ENCODE measurements at regions not wholly inside any gene's neighbourhood (a gene's known extent, or its start where the extent isn't known, plus 50 kb on each side); places are given as distances from the start of the nearest gene placed in this dataset.

DNA sequence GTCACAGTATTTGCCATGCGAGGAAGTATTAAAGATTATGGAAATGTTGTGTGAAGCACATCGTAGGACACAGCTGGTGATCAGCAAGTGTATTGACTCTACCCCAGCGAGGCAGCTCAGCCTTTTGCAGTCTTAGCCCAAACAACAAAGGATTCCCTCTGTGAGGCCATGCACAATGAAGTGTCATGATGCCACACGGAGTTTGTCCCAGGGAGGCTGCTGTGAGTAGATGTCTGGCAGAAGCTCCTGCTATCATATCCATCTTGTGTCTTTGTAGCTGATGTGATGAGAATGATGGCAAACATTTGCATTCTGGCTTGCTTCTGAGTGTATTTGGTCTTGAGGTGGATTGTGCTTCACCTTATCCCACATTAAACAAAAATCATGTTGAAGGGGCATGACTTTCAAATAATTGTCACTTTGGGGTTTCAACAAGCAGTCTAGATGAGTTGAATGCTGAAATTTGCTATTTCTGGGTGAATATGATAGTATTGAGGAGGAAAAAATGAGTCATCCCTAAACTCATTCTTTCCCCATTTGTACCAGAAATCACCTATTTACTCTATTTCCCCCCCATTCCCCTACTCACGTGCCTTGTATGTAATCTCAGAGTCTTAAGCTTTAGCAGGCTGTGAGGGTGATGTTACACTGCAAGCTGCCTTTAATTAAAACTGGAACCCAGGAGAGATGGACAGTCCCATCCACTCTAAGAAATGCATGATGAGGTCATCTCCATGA, 273.5 kb downstream of the RNF144A start:
- Histone ChIP-seq H3K9ac (ENCODE audit: low read length in 2 of 2) (no peak overlapping the region), H3K27me3 (ENCODE audit: control insufficient read depth in 1 of 2, insufficient read depth in 2 of 2, low read length in 2 of 2) (no peaks in the 10 kb centered on the region), H3K4me3 (ENCODE audit: low read length in 2 of 2) (no peak overlapping the region), H3K36me3 (ENCODE audit: control insufficient read depth in 2 of 2, insufficient read depth in 2 of 2, low read length in 2 of 2) (no peaks in the 10 kb centered on the region), H3K9me3 (ENCODE audit: control insufficient read depth in 2 of 2, low read length in 2 of 2) (no peaks in the 10 kb centered on the region), H3K4me1 (ENCODE audit: control insufficient read depth, insufficient read depth, low read length) (peaks cover 3% of the 10 kb centered on the region), H3K27ac (ENCODE audit: low read length) (no peak overlapping the region)

DNA sequence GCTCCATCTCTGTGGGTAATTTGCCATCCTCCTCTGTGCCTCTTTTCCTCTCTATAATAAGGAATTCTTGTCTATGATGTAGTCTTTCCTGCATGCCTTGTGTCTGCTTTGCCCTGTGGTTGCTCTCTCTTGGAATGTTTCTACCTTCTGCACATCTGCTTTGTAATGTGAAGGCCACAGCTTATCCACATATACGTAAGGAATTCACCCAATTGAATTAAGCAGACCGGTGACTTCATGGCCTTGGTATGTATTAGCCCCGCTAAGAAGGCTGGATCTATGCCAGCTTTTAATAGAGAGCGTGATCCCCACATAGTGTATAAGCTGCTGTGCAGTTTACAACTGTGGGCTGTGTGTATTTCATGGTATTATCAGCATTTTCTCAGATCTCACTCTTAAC, 274.7 kb downstream of the RNF144A start:
- Histone ChIP-seq H3K36me3 (ENCODE audit: control insufficient read depth in 2 of 2, insufficient read depth in 2 of 2, low read length in 2 of 2) (no peaks in the 10 kb centered on the region), H3K27ac (ENCODE audit: low read length) (no peak overlapping the region), H3K9me3 (ENCODE audit: control insufficient read depth in 2 of 2, low read length in 2 of 2) (no peaks in the 10 kb centered on the region), H3K4me3 (ENCODE audit: low read length in 2 of 2) (no peak overlapping the region), H3K27me3 (ENCODE audit: control insufficient read depth in 1 of 2, insufficient read depth in 2 of 2, low read length in 2 of 2) (no peaks in the 10 kb centered on the region), H3K4me1 (ENCODE audit: control insufficient read depth, insufficient read depth, low read length) (peaks cover 3% of the 10 kb centered on the region), H3K9ac (ENCODE audit: low read length in 2 of 2) (no peak overlapping the region)

DNA sequence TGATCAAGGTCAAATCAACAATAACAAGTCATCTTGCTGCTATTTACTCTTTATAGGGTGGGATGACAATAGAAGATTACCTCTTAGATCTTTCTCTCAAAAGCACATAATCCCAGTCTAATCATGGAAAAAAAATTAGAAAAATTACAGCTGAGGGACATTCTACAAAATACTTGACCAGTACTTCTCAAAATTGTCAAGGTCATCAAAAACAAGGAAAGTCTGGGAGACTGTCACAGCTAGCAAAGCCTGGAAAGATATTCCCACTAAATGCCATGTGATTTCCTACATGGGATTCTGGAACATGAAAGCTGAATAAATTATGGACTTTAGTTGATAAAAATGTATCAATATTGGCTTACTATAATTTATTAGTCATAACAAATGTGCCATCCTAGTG, 276.2 kb downstream of the RNF144A start:
- H3K27me3 ChIP-seq (ENCODE audit: control insufficient read depth in 1 of 2, insufficient read depth in 2 of 2, low read length in 2 of 2) = no peaks in the 10 kb centered on the region
- H3K4me1 ChIP-seq (ENCODE audit: control insufficient read depth, insufficient read depth, low read length) = peaks cover 3% of the 10 kb centered on the region
- no peaks in the 10 kb centered on the region for H3K9me3 ChIP-seq (ENCODE audit: control insufficient read depth in 2 of 2, low read length in 2 of 2)
- no peak overlapping the region for H3K4me3 ChIP-seq (ENCODE audit: low read length in 2 of 2)
- H3K27ac ChIP-seq (ENCODE audit: low read length) = no peak overlapping the region
- no peaks in the 10 kb centered on the region for H3K36me3 ChIP-seq (ENCODE audit: control insufficient read depth in 2 of 2, insufficient read depth in 2 of 2, low read length in 2 of 2)
- no peak overlapping the region for H3K9ac ChIP-seq (ENCODE audit: low read length in 2 of 2)

DNA sequence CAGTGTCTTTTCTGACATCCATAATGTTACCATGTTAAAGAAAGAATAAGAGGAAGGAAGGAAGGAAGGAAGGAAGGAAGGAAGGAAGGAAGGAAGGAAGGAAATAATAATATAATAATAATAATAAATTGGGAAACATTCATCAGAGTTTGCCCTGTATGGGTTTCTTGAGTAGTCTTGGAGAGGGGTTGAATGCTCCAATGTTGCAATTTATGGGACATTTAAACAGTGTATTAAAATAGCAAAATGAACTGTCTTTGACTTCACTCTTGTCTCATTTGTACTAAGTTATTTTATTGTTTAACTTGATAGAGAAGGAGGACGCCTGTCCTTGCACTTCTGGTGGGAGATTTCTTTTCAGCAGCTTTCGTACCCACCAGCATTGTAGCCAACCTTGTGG, 277.7 kb downstream of the RNF144A start:
- Histone ChIP-seq H3K9me3 (ENCODE audit: control insufficient read depth in 2 of 2, low read length in 2 of 2) (no peaks in the 10 kb centered on the region), H3K9ac (ENCODE audit: low read length in 2 of 2) (no peak overlapping the region), H3K27ac (ENCODE audit: low read length) (no peak overlapping the region), H3K27me3 (ENCODE audit: control insufficient read depth in 1 of 2, insufficient read depth in 2 of 2, low read length in 2 of 2) (no peaks in the 10 kb centered on the region), H3K36me3 (ENCODE audit: control insufficient read depth in 2 of 2, insufficient read depth in 2 of 2, low read length in 2 of 2) (no peaks in the 10 kb centered on the region), H3K4me3 (ENCODE audit: low read length in 2 of 2) (no peak overlapping the region), H3K4me1 (ENCODE audit: control insufficient read depth, insufficient read depth, low read length) (peaks cover 3% of the 10 kb centered on the region)

DNA sequence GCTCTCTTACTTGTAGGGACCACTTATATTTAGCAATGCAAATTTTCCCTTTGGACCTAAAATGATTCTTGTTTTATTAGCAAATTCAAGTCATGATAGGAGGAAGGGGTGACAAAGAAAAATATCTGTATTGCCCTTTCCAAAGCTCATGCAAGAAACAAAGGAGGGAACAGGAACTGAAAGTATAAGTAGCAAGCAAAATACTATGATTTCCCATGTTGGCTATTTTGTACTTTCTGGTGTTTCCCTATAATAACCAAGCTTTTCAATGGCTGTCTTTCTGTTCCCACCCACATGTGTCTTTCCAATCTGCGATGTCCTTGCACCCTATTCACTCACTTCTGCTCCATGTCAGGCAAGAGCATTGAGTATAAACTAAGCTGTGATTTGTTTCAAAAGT, 279.7 kb downstream of the RNF144A start:
- Histone ChIP-seq H3K9ac (ENCODE audit: low read length in 2 of 2) (no peak overlapping the region), H3K9me3 (ENCODE audit: control insufficient read depth in 2 of 2, low read length in 2 of 2) (no peaks in the 10 kb centered on the region), H3K4me1 (ENCODE audit: control insufficient read depth, insufficient read depth, low read length) (peaks cover 3% of the 10 kb centered on the region), H3K4me3 (ENCODE audit: low read length in 2 of 2) (no peak overlapping the region), H3K27ac (ENCODE audit: low read length) (no peak overlapping the region), H3K36me3 (ENCODE audit: control insufficient read depth in 2 of 2, insufficient read depth in 2 of 2, low read length in 2 of 2) (no peaks in the 10 kb centered on the region), H3K27me3 (ENCODE audit: control insufficient read depth in 1 of 2, insufficient read depth in 2 of 2, low read length in 2 of 2) (no peaks in the 10 kb centered on the region)

DNA sequence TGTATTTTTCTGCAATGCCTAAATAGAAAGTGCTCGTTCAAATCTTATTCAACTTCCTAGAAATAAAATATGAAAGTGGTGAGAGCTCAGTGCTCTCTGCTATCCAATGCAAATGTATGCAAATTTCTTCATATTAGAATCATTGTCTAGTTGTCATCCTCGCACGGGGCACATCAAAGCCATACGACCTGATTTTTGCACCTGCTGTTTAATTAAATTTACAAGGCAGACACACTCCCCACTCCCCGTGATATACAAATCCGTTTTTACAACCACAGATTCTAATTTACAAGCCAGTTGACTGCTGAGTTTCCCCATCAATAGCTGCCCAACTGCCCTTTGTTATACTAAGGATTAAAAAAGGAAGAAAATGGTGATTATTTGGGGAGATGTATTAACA, 284.6 kb downstream of the RNF144A start:
- Histone ChIP-seq H3K9ac (ENCODE audit: low read length in 2 of 2) (no peak overlapping the region), H3K27me3 (ENCODE audit: control insufficient read depth in 1 of 2, insufficient read depth in 2 of 2, low read length in 2 of 2) (no peaks in the 10 kb centered on the region), H3K36me3 (ENCODE audit: control insufficient read depth in 2 of 2, insufficient read depth in 2 of 2, low read length in 2 of 2) (no peaks in the 10 kb centered on the region), H3K4me1 (ENCODE audit: control insufficient read depth, insufficient read depth, low read length) (no peaks in the 10 kb centered on the region), H3K27ac (ENCODE audit: low read length) (no peak overlapping the region), H3K4me3 (ENCODE audit: low read length in 2 of 2) (no peak overlapping the region), H3K9me3 (ENCODE audit: control insufficient read depth in 2 of 2, low read length in 2 of 2) (no peaks in the 10 kb centered on the region)

DNA sequence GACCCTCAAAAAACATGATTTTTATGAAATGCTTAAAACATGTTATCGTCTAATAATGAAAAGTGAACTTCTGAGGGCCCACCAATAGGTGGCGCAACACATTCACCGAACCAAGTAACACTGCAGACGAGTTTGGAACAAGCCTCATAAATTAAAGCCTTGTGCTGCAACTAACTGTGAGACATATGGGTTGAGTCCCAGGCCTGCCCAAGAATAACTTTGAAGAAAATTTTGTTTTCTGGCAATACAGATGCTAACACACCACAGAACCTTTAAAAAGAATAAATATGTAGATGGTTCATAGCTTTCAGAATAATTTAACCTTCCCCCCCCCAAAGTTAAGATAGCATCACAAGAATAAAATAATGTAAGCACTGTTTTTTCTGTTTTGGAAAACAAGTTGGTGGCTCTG, 285.9 kb downstream of the RNF144A start:
- Histone ChIP-seq H3K27me3 (ENCODE audit: control insufficient read depth in 1 of 2, insufficient read depth in 2 of 2, low read length in 2 of 2) (no peaks in the 10 kb centered on the region), H3K4me1 (ENCODE audit: control insufficient read depth, insufficient read depth, low read length) (no peaks in the 10 kb centered on the region), H3K9ac (ENCODE audit: low read length in 2 of 2) (no peak overlapping the region), H3K9me3 (ENCODE audit: control insufficient read depth in 2 of 2, low read length in 2 of 2) (no peaks in the 10 kb centered on the region), H3K4me3 (ENCODE audit: low read length in 2 of 2) (no peak overlapping the region), H3K36me3 (ENCODE audit: control insufficient read depth in 2 of 2, insufficient read depth in 2 of 2, low read length in 2 of 2) (no peaks in the 10 kb centered on the region), H3K27ac (ENCODE audit: low read length) (no peak overlapping the region)

DNA sequence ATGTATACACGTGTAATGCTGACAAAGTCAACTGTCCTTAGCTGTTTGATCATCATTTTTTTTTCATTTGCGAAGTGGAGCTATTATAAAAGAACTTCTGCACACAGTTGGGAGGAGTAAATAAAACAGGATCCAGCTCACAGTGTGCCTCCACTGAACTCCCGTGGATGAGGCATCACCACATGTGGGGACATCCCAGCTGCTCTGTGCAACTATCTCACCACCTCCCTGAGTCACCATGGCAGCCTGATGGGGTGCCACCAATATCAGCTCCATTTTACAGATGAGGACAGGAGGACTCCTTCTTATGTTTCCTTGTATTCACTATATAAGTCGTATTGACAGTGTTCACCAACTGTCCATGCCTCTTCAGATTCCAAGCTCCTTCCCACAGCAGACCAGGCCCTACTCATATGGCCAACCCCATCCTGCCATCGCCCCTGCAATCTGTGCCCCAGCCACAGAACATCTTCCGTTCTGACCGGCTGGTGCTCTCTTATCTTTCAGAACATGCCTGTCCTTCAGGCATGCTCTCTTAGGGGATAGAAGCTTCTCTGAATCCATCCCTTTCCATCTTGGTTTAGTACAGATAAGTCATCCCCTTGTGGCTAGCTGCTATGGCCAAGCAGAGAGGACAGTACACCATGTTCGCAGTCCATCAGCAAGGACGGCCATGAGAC, 288.1 kb downstream of the RNF144A start:
- Histone ChIP-seq H3K27me3 (ENCODE audit: control insufficient read depth in 1 of 2, insufficient read depth in 2 of 2, low read length in 2 of 2) (no peaks in the 10 kb centered on the region), H3K27ac (ENCODE audit: low read length) (no peak overlapping the region), H3K36me3 (ENCODE audit: control insufficient read depth in 2 of 2, insufficient read depth in 2 of 2, low read length in 2 of 2) (no peaks in the 10 kb centered on the region), H3K4me1 (ENCODE audit: control insufficient read depth, insufficient read depth, low read length) (no peaks in the 10 kb centered on the region), H3K4me3 (ENCODE audit: low read length in 2 of 2) (no peak overlapping the region), H3K9me3 (ENCODE audit: control insufficient read depth in 2 of 2, low read length in 2 of 2) (no peaks in the 10 kb centered on the region), H3K9ac (ENCODE audit: low read length in 2 of 2) (no peak overlapping the region)

DNA sequence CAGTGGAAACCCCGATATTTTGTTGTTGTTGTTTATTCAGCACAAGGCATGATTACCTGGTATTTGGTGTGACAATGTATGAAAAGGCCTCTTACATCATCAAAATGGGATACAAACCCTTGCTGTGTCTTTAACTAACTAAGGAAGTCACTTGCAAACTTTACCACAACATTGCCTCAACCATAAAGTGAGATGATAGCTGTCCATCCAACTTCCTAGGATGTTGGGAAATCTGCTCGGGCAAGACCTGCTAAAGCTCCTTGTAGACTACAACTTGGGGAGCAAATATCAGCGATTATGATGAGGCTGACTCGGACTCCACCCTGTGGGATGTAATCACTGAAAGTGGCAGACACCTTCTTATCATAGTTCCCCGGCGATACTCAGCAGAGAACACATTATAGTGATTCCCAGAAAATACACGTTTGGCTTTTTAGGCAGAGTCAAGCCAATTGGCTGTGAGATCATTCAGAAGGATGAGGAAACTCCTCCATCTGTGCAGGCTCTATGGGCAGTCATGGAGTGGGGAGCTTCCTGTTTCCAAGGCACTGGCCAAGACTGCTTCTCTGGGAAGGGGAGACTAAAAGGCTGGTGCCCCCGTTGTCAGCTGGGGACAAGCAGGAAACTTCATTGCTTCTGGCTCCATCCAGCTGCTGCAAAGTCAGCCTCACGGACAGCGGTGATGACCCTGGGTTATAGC, 289.0 kb downstream of the RNF144A start:
- no peak overlapping the region for H3K9ac ChIP-seq (ENCODE audit: low read length in 2 of 2)
- H3K27me3 ChIP-seq (ENCODE audit: control insufficient read depth in 1 of 2, insufficient read depth in 2 of 2, low read length in 2 of 2) = no peaks in the 10 kb centered on the region
- no peaks in the 10 kb centered on the region for H3K4me1 ChIP-seq (ENCODE audit: control insufficient read depth, insufficient read depth, low read length)
- H3K9me3 ChIP-seq (ENCODE audit: control insufficient read depth in 2 of 2, low read length in 2 of 2) = no peaks in the 10 kb centered on the region
- no peak overlapping the region for H3K4me3 ChIP-seq (ENCODE audit: low read length in 2 of 2)
- H3K27ac ChIP-seq (ENCODE audit: low read length) = no peak overlapping the region
- no peaks in the 10 kb centered on the region for H3K36me3 ChIP-seq (ENCODE audit: control insufficient read depth in 2 of 2, insufficient read depth in 2 of 2, low read length in 2 of 2)

DNA sequence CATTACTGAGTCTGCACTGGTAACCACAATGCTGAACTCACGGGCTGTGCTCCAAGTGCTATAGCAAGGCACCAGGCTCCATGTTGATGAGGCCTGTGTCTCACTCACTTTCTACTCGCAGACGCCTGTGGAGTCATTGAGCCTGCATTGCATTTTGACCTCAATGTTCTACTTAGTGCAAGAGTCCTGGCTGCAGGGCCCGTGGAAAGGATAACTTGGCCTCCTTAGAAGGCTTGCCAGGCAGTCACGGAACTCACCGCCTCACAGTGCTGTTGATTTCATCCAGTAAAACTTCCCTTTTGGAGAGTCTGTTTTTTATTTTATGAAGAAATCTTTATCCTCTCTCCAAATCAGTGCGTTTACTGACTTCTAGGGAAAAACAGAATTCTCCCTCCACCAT, 290.4 kb downstream of the RNF144A start:
- Histone ChIP-seq H3K9ac (ENCODE audit: low read length in 2 of 2) (no peak overlapping the region), H3K9me3 (ENCODE audit: control insufficient read depth in 2 of 2, low read length in 2 of 2) (no peaks in the 10 kb centered on the region), H3K36me3 (ENCODE audit: control insufficient read depth in 2 of 2, insufficient read depth in 2 of 2, low read length in 2 of 2) (no peaks in the 10 kb centered on the region), H3K4me1 (ENCODE audit: control insufficient read depth, insufficient read depth, low read length) (no peaks in the 10 kb centered on the region), H3K27ac (ENCODE audit: low read length) (no peak overlapping the region), H3K4me3 (ENCODE audit: low read length in 2 of 2) (no peak overlapping the region), H3K27me3 (ENCODE audit: control insufficient read depth in 1 of 2, insufficient read depth in 2 of 2, low read length in 2 of 2) (no peaks in the 10 kb centered on the region)

All from stomach smooth muscle (tissue), 2 donors.